ENCODE measurements at regions not wholly inside any gene's neighbourhood (a gene's known extent, or its start where the extent isn't known, plus 50 kb on each side); places are given as distances from the start of the nearest gene placed in this dataset. TPM values are rescaled to one million over a fixed set of nuclear protein-coding genes. Genes with fewer than 3 reads are reported as not detected.

Small RNAs in the stretch of these regions (small RNA-seq; reads per million reads assigned to genes)
- gene MIR3919 (0.96 reads per million, percentile 72 among the genes with 10 or more reads in this experiment), gene RNU2-31P (not detected)
